ENCODE measurements at regions not wholly inside any gene's neighbourhood (a gene's known extent, or its start where the extent isn't known, plus 50 kb on each side); places are given as distances from the start of the nearest gene placed in this dataset.

DNA sequence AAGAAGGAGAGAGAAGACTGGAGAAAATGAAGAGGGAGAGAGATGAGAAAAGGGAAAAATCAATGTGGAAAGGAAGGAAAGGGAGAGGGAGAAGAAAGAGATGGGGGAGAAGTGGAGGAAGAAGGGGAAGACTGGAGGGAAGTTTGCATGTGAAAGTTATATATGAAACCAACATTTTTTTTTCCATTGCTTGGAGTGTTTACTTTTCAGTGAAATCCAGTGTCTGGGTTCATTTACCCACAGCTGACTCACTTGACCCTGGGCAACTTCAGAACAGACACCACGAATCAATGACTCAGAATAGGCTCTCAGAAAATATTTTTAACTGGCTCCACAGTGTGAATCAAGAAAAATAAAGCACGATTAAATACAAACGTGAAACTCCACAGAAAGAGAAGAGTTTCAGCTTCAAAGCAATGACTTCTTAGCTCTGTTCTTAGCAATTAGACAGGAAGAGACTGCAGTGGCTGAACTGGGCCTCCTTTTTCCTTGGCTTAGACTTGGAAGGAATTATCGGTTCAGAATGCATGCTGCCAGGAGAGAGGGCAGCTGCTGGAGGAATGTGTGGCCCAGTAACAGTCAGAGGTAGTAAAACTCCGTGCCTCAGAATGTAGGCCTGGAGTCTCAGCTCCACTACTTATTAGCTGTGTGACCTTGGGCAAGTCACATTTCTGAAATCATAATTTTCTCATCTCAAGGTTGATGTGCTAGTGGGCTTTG is 237.5 kb downstream of the MIAT start:
- TF ChIP-seq, protein P1, sequence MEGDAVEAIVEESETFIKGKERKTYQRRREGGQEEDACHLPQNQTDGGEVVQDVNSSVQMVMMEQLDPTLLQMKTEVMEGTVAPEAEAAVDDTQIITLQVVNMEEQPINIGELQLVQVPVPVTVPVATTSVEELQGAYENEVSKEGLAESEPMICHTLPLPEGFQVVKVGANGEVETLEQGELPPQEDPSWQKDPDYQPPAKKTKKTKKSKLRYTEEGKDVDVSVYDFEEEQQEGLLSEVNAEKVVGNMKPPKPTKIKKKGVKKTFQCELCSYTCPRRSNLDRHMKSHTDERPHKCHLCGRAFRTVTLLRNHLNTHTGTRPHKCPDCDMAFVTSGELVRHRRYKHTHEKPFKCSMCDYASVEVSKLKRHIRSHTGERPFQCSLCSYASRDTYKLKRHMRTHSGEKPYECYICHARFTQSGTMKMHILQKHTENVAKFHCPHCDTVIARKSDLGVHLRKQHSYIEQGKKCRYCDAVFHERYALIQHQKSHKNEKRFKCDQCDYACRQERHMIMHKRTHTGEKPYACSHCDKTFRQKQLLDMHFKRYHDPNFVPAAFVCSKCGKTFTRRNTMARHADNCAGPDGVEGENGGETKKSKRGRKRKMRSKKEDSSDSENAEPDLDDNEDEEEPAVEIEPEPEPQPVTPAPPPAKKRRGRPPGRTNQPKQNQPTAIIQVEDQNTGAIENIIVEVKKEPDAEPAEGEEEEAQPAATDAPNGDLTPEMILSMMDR (IDR thresholded peaks at IDR 0.05; ENCODE audit: insufficient read depth, low read depth, low read length) = no peak
- TF ChIP-seq EZH2 (IDR thresholded peaks at IDR 0.05; ENCODE audit: insufficient read depth, low read length) = no peak

Measured in astrocyte (in vitro differentiated cells and primary cell).